Common myeloid progenitor, CD34-positive (primary cell): ENCODE measurements at regions not wholly inside any gene's neighbourhood (a gene's known extent, or its start where the extent isn't known, plus 50 kb on each side); places are given as distances from the start of the nearest gene placed in this dataset.

ENCODE experiments used
- CTCF ChIA-PET: fragments of 350-600 bp; sonication (Branson Sonifier 250); formaldehyde crosslinking; loops from one replicate; lab custom pipeline; 2021; ENCODE audit warnings: antibody characterized with exemption; lab: Charles Lee
- POLR2A ChIA-PET: fragments of 350-600 bp; sonication (Branson Sonifier 250); formaldehyde crosslinking; loops from one replicate; lab custom pipeline; 2021; ENCODE audit warnings: antibody characterized with exemption; lab: Charles Lee
- DNase-seq, 3 donors: peaks; one replicate each; pipeline versions ENCODE4 v3.0.0 to v3.0.0-alpha.2; 2013
- H3K27ac ChIP-seq, 2 experiments: 1 replicate in 1 of 2; 2 replicates in 1 of 2; pipeline ENCODE4 v1.7.0; 2013; ENCODE audit warnings: inconsistent platforms in 2 of 2, low read length in 2 of 2, mild to moderate bottlenecking in 2 of 2, low read depth in 1 of 2, moderate library complexity in 1 of 2; ENCODE audit not compliant: severe bottlenecking in 2 of 2, insufficient read depth in 1 of 2, poor library complexity in 1 of 2
- H3K27me3 ChIP-seq, 5 experiments: replicated peaks in 2 of 5; 1 replicate in 3 of 5; 2 replicates in 2 of 5; pipeline versions ENCODE4 v1.6.1 to v1.7.0; 2013; ENCODE audit warnings: low read length in 4 of 5, mild to moderate bottlenecking in 2 of 5, moderate library complexity in 2 of 5, inconsistent platforms in 1 of 5; ENCODE audit not compliant: insufficient read depth in 5 of 5, control insufficient read depth in 4 of 5
- H3K36me3 ChIP-seq, 4 experiments: 1 replicate in 2 of 4; 2 replicates in 2 of 4; pipeline versions ENCODE4 v1.6.1 to v1.7.0; 2013; ENCODE audit warnings: low read length in 3 of 4, control low read depth in 1 of 4, mild to moderate bottlenecking in 1 of 4; ENCODE audit not compliant: control insufficient read depth in 4 of 4, insufficient read depth in 4 of 4
- H3K4me1 ChIP-seq, 4 experiments: 1 replicate in 3 of 4; 2 replicates in 1 of 4; pipeline versions ENCODE4 v1.6.1 to v1.7.1; 2013; ENCODE audit warnings: low read length in 3 of 4, mild to moderate bottlenecking in 3 of 4, control low read depth in 1 of 4, inconsistent platforms in 1 of 4, moderate library complexity in 1 of 4; ENCODE audit not compliant: control insufficient read depth in 4 of 4, insufficient read depth in 4 of 4; ENCODE audit errors: control extremely low read depth in 1 of 4
- H3K4me3 ChIP-seq, 7 experiments: 1 replicate in 4 of 7; 2 replicates in 3 of 7; pipeline versions ENCODE4 v1.5.1 to v1.7.0; 2013; ENCODE audit warnings: mild to moderate bottlenecking in 7 of 7, low read length in 6 of 7, moderate library complexity in 6 of 7, inconsistent platforms in 2 of 7, low read depth in 2 of 7, control low read depth in 1 of 7; ENCODE audit not compliant: insufficient read depth in 4 of 7, control insufficient read depth in 1 of 7; ENCODE audit errors: extremely low read depth in 1 of 7
- H3K9me3 ChIP-seq, 5 experiments: 1 replicate in 4 of 5; 2 replicates in 1 of 5; pipeline versions ENCODE4 v1.6.1 to v1.7.1; 2013; ENCODE audit warnings: low read length in 4 of 5, mild to moderate bottlenecking in 2 of 5, inconsistent platforms in 1 of 5, low read depth in 1 of 5, moderate library complexity in 1 of 5; ENCODE audit not compliant: control insufficient read depth in 4 of 5, insufficient read depth in 2 of 5; ENCODE audit errors: control extremely low read depth in 1 of 5
- WGBS: methylation state at CpG from one replicate; pipeline ENCODE4 v1.1.5; 2013; ENCODE audit not compliant: insufficient coverage; 5-methylcytosine and 5-hydroxymethylcytosine counted together

DNA sequence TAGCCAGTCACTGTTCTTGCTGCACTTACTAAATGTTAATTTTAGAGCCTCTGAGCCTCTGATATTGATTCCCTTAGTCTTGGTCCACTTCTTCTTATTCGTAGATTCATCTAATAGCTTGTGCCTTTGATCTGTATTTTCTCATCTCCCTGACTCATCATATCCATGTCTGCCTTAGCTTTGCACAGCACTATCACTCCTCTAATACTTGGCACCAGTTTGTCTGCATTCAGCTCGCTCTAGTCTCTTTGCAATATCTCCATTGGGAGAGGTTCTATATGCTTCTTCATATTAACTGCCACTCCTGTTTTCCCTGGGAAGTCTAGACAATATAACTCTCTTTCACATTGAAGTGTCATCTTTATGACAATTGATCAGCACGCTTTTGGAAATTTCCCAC lies 68.5 kb upstream of the CSRP2 start:
- ChIA-PET CTCF (no interaction called here), POLR2A (no interaction called here)
- no peak overlapping the region for H3K27ac ChIP-seq
- no peaks in the 10 kb centered on the region for H3K36me3 ChIP-seq
- H3K27me3 ChIP-seq, result no peaks in the 10 kb centered on the region
- DNase-seq, result no peak
- H3K4me3 ChIP-seq, result no peak overlapping the region
- no peaks in the 10 kb centered on the region for H3K4me1 ChIP-seq
- WGBS, result 93% methylated on average over 1 of the region's 3 CpGs
- no peaks in the 10 kb centered on the region for H3K9me3 ChIP-seq

DNA sequence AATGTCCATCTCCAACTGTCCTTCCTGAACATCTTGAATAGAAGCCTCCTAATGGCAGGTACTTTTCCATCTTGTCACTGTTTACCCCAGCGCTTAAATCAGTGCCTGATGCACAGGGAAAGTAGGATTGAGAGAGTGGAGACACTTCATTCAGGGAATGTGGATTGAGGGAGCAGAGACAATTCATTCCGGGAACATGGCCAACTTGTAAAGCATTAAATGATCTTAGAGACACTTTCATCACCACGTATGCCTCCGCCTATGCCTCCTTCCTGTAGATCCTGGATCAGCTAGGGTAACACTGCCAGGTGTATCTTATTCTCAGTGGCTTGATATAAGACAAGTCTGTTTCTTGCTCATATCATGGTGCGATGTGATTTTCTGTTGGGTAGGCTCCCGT lies 67.6 kb upstream of the CSRP2 start:
- H3K36me3 ChIP-seq, result no peaks in the 10 kb centered on the region
- no peaks in the 10 kb centered on the region for H3K27me3 ChIP-seq
- 100% methylated on average over 5 of the region's 6 CpGs for WGBS
- H3K9me3 ChIP-seq, result no peaks in the 10 kb centered on the region
- ChIA-PET CTCF (no interaction called here), POLR2A (no interaction called here)
- no peak for DNase-seq
- no peaks in the 10 kb centered on the region for H3K4me1 ChIP-seq
- H3K27ac ChIP-seq, result no peak overlapping the region
- no peak overlapping the region for H3K4me3 ChIP-seq

DNA sequence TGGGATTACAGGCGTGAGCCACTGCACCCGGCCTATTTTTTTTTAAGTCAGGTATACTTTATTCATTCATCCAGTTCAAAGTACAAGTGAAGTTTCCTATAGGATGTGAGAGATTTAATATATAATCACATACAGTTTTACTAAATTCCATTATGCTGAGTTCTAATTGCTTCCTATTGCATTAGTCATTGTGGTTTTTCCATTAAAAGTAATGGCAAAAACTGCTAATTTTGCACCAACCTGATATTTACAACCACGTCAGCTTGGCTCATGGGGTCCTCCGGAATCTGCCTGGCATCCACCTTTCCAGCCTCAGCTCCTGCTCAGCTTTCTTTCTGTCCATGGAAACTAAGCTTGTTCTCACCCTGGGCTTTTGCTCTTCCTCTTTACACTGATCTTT lies 67.0 kb upstream of the CSRP2 start:
- ChIA-PET CTCF (no interaction called here), POLR2A (no interaction called here)
- no peak overlapping the region for H3K4me3 ChIP-seq
- H3K4me1 ChIP-seq, result no peaks in the 10 kb centered on the region
- no peaks in the 10 kb centered on the region for H3K36me3 ChIP-seq
- H3K9me3 ChIP-seq, result no peaks in the 10 kb centered on the region
- H3K27ac ChIP-seq, result no peak overlapping the region
- 100% methylated on average over 3 of the region's 4 CpGs for WGBS
- H3K27me3 ChIP-seq, result no peaks in the 10 kb centered on the region
- DNase-seq, result no peak

DNA sequence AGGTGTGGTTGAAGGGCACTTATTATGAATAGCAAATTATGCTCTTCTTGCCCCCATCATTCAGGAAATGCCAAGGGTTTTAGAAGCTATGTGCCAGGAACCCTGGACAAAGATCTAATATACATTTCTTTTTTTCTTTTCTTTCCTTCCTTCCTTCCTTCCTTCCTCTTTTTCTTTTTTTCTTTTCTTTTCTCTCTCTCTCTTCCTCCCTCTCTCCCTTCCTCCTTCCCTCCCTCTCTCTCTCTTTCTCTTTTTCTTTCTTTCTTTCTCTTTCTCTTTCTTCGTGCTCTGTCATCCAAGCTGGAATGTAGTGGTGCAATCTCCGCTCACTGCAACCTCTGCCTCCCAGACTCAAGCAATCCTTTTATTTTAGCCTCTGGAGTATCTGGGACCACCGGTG lies 66.1 kb upstream of the CSRP2 start:
- ChIA-PET CTCF (no interaction called here), POLR2A (no interaction called here)
- 50% methylated on average over 2 of the region's 3 CpGs for WGBS
- Histone ChIP-seq H3K4me3 (no peak overlapping the region), H3K27ac (no peak overlapping the region), H3K4me1 (no peaks in the 10 kb centered on the region), H3K36me3 (no peaks in the 10 kb centered on the region), H3K27me3 (no peaks in the 10 kb centered on the region), H3K9me3 (no peaks in the 10 kb centered on the region)
- DNase-seq, result no peak

DNA sequence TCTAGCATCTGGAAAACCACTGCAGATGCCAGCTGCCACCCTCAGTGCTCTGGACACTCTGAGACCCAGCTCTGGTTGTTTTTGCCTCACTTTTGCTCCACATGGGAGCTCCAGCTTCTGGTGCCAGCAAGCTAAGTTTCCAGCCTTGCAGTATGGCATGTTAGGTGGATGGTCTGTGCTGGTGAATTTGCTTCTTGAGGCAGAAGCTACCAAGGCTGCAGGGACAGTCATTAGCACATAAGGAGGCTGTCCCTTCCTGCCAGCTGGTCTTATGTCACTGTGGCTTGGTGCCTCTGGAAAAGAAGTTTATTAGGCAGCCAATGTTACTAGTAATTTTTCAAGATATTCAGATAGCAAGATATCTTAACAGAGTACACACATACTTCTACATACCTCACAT lies 64.2 kb upstream of the CSRP2 start:
- H3K9me3 ChIP-seq, result no peaks in the 10 kb centered on the region
- no peaks in the 10 kb centered on the region for H3K36me3 ChIP-seq
- H3K27ac ChIP-seq, result no peak overlapping the region
- no peaks in the 10 kb centered on the region for H3K27me3 ChIP-seq
- H3K4me1 ChIP-seq, result no peaks in the 10 kb centered on the region
- no peak overlapping the region for H3K4me3 ChIP-seq
- DNase-seq, result no peak
- ChIA-PET POLR2A (no interaction called here), CTCF (interaction anchor here (1.2 kb wide), 1 partner anchor 9 kb away, joined by 3 read pairs; no protein-coding TSS in a partner anchor)

DNA sequence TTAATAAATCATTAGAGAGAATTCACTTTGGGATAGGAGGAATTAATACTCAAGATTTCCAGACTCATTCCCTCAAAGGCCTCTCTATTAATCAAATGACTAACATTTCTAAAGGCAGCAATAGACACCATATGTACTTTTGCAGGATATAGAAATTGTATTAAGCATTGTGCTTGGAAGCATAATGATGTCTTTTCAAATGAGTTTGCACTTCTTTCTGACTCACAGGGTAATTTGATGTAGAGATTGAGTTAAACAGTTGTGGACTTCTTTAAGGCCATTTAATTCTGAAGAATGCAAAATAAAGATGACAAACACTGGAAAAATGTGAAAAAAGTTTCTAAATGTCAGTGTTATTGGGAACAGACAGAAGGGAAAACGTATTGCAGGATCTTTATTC lies 63.4 kb upstream of the CSRP2 start:
- no peaks in the 10 kb centered on the region for H3K27me3 ChIP-seq
- CTCF ChIA-PET, result interaction anchor here (2.1 kb wide), 1 partner anchor 12 kb away, joined by 6 read pairs; no protein-coding TSS in a partner anchor
- H3K4me1 ChIP-seq, result no peaks in the 10 kb centered on the region
- no peaks in the 10 kb centered on the region for H3K36me3 ChIP-seq
- no peak overlapping the region for H3K27ac ChIP-seq
- no CpG with 5 or more reads among the region's 1 CpG for WGBS
- POLR2A ChIA-PET, result no interaction called here
- H3K9me3 ChIP-seq, result no peaks in the 10 kb centered on the region
- DNase-seq, result no peak
- no peak overlapping the region for H3K4me3 ChIP-seq

DNA sequence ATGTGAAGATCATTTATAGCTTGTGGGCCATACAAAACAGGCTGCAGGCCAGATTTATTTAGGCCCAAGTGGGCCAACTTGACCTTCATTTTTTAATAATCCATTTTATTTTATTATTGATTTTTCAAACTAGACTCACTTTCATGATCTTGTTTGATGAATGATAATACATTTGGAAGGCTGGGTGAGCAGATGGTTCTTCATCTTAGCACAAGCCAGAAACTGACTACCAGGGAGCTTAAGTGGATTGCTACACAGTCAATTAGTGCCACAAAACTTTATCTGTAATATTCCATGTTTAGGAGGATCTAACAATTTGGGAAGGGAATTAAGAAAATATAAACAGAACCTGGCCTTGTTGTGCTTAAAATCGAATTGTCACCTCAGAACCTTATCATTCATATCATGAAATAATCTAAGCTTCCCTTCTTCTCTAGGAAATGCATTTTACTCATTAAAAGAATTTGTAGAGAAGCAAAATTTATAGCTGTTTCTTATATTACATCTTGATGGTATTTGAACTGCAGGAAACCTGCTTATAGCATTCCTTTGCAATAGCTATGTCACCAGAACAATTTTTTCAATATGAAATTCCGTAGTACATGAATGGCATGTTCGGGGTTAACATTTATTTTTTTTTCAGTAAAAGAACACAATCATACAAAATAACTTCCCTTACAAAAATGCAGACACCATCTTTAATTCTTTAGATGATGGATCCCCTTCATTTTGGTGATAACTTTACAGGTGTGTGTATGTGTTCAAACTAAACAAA lies 62.0 kb upstream of the CSRP2 start:
- Histone ChIP-seq H3K27me3 (no peaks in the 10 kb centered on the region), H3K36me3 (no peaks in the 10 kb centered on the region), H3K27ac (no peak overlapping the region), H3K4me1 (no peaks in the 10 kb centered on the region), H3K4me3 (no peak overlapping the region), H3K9me3 (no peaks in the 10 kb centered on the region)
- no peak for DNase-seq
- WGBS, result no CpG with 5 or more reads among the region's 3 CpGs
- ChIA-PET CTCF (interaction anchor here (0.9 to 2.1 kb wide), 2 partner anchors 11 to 50 kb away, joined by 3 to 6 read pairs; no protein-coding TSS in a partner anchor), POLR2A (no interaction called here)
